Sigmoid colon (tissue), 6 donors: ENCODE measurements at regions not wholly inside any gene's neighbourhood (a gene's known extent, or its start where the extent isn't known, plus 50 kb on each side); places are given as distances from the start of the nearest gene placed in this dataset.

Experiments
- DNase-seq: peaks from one replicate; pipeline ENCODE4 v3.0.0-alpha.2; 2019
- H3K27ac ChIP-seq, 4 donors: fragments of 200-600 bp; sonication (generic); one replicate each; pipeline ENCODE4 v1.5.1; 2016 to 2019; ENCODE audit warnings: mild to moderate bottlenecking in 1 of 4
- H3K27me3 ChIP-seq, 3 donors: fragments of 200-600 bp; sonication (generic); one replicate each; pipeline ENCODE4 v1.5.1; 2019; ENCODE audit warnings: mild to moderate bottlenecking in 1 of 3
- H3K36me3 ChIP-seq, 4 donors: fragments of 200-600 bp; sonication (generic); one replicate each; pipeline ENCODE4 v1.5.1; 2016 to 2019
- H3K4me1 ChIP-seq, 4 donors: fragments of 200-600 bp; sonication (generic); one replicate each; pipeline ENCODE4 v1.5.1; 2017 to 2019
- H3K4me3 ChIP-seq, 4 donors: fragments of 200-600 bp; sonication (generic); one replicate each; pipeline ENCODE4 v1.5.1; 2017 to 2019; ENCODE audit warnings: mild to moderate bottlenecking in 2 of 4, moderate library complexity in 1 of 4
- H3K9me3 ChIP-seq, 4 donors: fragments of 200-600 bp in 3 of 4; sonication (generic) in 3 of 4; one replicate each; pipeline versions ENCODE4 v1.5.1 to v1.6.1; 2013 to 2019
- EP300 ChIP-seq, 4 donors: sonication (generic); formaldehyde crosslinking; IDR thresholded peaks; one replicate each; pipeline ENCODE4 v1.6.1; 2017; ENCODE audit warnings: antibody characterized with exemption in 4 of 4
- POLR2A ChIP-seq, 2 donors: fragments of 450-650 bp; IDR thresholded peaks; one replicate each; pipeline ENCODE4 v1.6.1; 2016; ENCODE audit warnings: antibody characterized with exemption in 2 of 2, mild to moderate bottlenecking in 2 of 2, moderate library complexity in 2 of 2
- POLR2AphosphoS5 ChIP-seq, 4 donors: sonication (generic); formaldehyde crosslinking; IDR thresholded peaks; one replicate each; pipeline ENCODE4 v1.6.1; 2017; ENCODE audit warnings: antibody characterized with exemption in 4 of 4
- WGBS, 2 donors: extraction: QIAGEN DNeasy Blood & Tissue Kit; methylation state at CpG; one replicate each; pipeline ENCODE4 v1.1.7; 2013; 5-methylcytosine and 5-hydroxymethylcytosine counted together
- intact Hi-C: fragments of 100-400 bp; cut with DNase I; formaldehyde crosslinking; loops from one replicate; pipeline ENCODE4 v1.15.1; 2023
- TF ChIP-seq, protein P1 (sequence below), 4 experiments: fragments of 450-650 bp in 3 of 4; fragments of 200-600 bp in 1 of 4; IDR thresholded peaks; one replicate each; pipeline ENCODE4 v1.5.1; 2016 to 2019; ENCODE audit warnings: antibody characterized with exemption in 4 of 4, mild to moderate bottlenecking in 3 of 4, moderate library complexity in 2 of 4
- donor health status: healthy with polysubstance abuse.
- donor health status: healthy.

DNA sequence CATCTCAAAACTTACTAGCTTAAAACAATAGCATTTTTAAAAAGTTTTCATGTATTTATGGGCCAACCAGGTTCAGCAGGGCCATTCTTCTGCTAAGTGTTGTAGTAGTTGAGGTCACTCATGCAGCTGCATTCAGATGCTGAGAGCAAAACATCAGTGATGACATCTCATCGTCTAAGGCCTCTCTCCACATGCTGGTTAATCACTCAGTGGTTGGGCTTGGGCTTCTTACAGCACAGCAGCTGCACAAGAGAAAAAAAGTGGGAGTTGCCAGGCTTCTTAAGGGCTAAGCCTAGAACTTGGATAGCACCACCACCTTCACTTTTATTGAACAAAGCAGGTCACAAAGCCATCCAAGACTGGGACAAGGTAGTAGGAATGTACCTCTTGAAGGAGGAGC lies 190.3 kb downstream of the IRS1 start:
- Histone ChIP-seq H3K4me1 (no peaks in the 10 kb centered on the region), H3K27ac (no peak overlapping the region), H3K4me3 (no peak overlapping the region), H3K27me3 (no peaks in the 10 kb centered on the region), H3K36me3 (no peaks in the 10 kb centered on the region), H3K9me3 (no peaks in the 10 kb centered on the region)
- no peak for DNase-seq
- intact Hi-C loops = no loop called here
- TF ChIP-seq EP300 (IDR thresholded peaks at IDR 0.05) (no peak), POLR2AphosphoS5 (IDR thresholded peaks at IDR 0.05) (no peak), POLR2A (IDR thresholded peaks at IDR 0.05) (no peak)
- TF ChIP-seq, protein P1, sequence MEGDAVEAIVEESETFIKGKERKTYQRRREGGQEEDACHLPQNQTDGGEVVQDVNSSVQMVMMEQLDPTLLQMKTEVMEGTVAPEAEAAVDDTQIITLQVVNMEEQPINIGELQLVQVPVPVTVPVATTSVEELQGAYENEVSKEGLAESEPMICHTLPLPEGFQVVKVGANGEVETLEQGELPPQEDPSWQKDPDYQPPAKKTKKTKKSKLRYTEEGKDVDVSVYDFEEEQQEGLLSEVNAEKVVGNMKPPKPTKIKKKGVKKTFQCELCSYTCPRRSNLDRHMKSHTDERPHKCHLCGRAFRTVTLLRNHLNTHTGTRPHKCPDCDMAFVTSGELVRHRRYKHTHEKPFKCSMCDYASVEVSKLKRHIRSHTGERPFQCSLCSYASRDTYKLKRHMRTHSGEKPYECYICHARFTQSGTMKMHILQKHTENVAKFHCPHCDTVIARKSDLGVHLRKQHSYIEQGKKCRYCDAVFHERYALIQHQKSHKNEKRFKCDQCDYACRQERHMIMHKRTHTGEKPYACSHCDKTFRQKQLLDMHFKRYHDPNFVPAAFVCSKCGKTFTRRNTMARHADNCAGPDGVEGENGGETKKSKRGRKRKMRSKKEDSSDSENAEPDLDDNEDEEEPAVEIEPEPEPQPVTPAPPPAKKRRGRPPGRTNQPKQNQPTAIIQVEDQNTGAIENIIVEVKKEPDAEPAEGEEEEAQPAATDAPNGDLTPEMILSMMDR (IDR thresholded peaks at IDR 0.05) = no peak
- 65 to 69% methylated on average over 1 of the region's 1 CpG for whole genome bisulfite sequencing, 2 donors

GRCh38 chr2:226608451-226608850 lies 191.2 kb downstream of the IRS1 start:
- H3K9me3 ChIP-seq = no peaks in the 10 kb centered on the region
- H3K36me3 ChIP-seq = no peaks in the 10 kb centered on the region
- no peak for DNase-seq
- H3K4me3 ChIP-seq = no peak overlapping the region
- H3K4me1 ChIP-seq = peaks cover 0 to 2% (median 0%) of the 10 kb centered on the region in 4 donors
- intact Hi-C loops = no loop called here
- TF ChIP-seq POLR2A (IDR thresholded peaks at IDR 0.05) (no peak), POLR2AphosphoS5 (IDR thresholded peaks at IDR 0.05) (no peak), EP300 (IDR thresholded peaks at IDR 0.05) (no peak)
- TF ChIP-seq, protein P1 (IDR thresholded peaks at IDR 0.05) = no peak
- 67 to 83% methylated on average over 5 of the region's 5 CpGs for WGBS, 2 donors
- no peaks in the 10 kb centered on the region for H3K27me3 ChIP-seq
- H3K27ac ChIP-seq = no peak overlapping the region

- no peak for DNase-seq
- H3K27me3 ChIP-seq = no peaks in the 10 kb centered on the region
- peaks cover 0 to 12% (median 3%) of the 10 kb centered on the region in 4 donors for H3K4me1 ChIP-seq
- H3K4me3 ChIP-seq = no peak overlapping the region
- TF ChIP-seq POLR2A (IDR thresholded peaks at IDR 0.05) (no peak), EP300 (IDR thresholded peaks at IDR 0.05) (no peak), POLR2AphosphoS5 (IDR thresholded peaks at IDR 0.05) (no peak)
- TF ChIP-seq, protein P1 (IDR thresholded peaks at IDR 0.05) = no peak
- H3K36me3 ChIP-seq = no peaks in the 10 kb centered on the region
- H3K27ac ChIP-seq = no peak overlapping the region
- intact Hi-C loops = no loop called here
- WGBS, 2 donors = 90 to 94% methylated on average over 4 of the region's 4 CpGs
- no peaks in the 10 kb centered on the region for H3K9me3 ChIP-seq
Observed at GRCh38 chr2:226607379-226607778, 192.2 kb downstream of the IRS1 start.

DNA sequence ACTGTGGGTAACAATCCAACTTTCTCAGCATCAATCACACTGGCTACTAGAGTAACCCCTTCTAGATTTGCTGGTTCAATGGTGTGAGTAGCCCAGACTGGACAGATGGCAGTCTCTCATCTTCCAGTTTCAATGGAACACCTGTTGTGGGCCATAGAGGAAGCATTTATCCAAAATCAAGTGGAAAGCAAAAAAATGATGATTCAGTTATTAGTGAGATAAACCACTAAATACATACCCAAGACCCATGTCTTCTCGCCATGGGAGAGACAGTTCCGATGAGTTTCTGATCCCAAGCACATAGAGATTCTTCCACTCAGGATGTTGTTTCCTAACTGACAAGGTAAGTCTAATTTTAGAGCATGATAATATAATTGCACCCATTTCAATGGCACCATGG lies 194.0 kb downstream of the IRS1 start:
- H3K4me3 ChIP-seq = no peak overlapping the region
- no peaks in the 10 kb centered on the region for H3K9me3 ChIP-seq
- intact Hi-C loops = no loop called here
- H3K4me1 ChIP-seq = peaks cover 0 to 16% (median 4%) of the 10 kb centered on the region in 4 donors
- 97 to 99% methylated on average over 2 of the region's 2 CpGs for WGBS, 2 donors
- H3K36me3 ChIP-seq = no peaks in the 10 kb centered on the region
- no peaks in the 10 kb centered on the region for H3K27me3 ChIP-seq
- TF ChIP-seq POLR2A (IDR thresholded peaks at IDR 0.05) = no peak
- no peak for TF ChIP-seq POLR2AphosphoS5 (IDR thresholded peaks at IDR 0.05)
- no peak for TF ChIP-seq EP300 (IDR thresholded peaks at IDR 0.05)
- TF ChIP-seq, protein P1 (IDR thresholded peaks at IDR 0.05) = no peak
- H3K27ac ChIP-seq = no peak overlapping the region
- DNase-seq = no peak

DNA sequence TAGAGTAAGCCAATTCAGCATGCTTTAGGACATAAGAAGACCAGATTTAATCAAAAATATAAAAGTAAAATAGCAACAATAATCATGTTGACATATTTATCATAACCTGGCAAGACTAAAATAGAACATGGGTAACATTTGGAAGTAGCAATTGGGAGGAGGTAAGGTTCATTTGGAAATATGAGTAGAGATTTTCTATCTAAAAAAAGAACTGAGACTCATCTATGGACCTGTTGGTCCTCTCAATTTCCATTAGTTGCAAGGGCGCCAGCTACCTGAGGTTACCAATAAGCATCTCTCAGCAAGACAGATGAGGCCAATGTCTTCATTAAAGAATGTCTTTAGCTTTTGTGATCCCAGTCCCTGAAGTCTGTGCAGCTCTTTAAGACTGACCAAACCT lies 196.0 kb downstream of the IRS1 start:
- no peak for DNase-seq
- Histone ChIP-seq H3K27me3 (no peaks in the 10 kb centered on the region), H3K9me3 (no peaks in the 10 kb centered on the region), H3K36me3 (no peaks in the 10 kb centered on the region), H3K4me1 (peaks cover 0 to 16% (median 4%) of the 10 kb centered on the region in 4 donors), H3K27ac (no peak overlapping the region), H3K4me3 (no peak overlapping the region)
- TF ChIP-seq, protein P1 (IDR thresholded peaks at IDR 0.05) = no peak
- TF ChIP-seq POLR2AphosphoS5 (IDR thresholded peaks at IDR 0.05) (no peak), EP300 (IDR thresholded peaks at IDR 0.05) (no peak), POLR2A (IDR thresholded peaks at IDR 0.05) (no peak)
- intact Hi-C loops = no loop called here
- WGBS, 2 donors = 94 to 97% methylated on average over 1 of the region's 1 CpG
